Right lobe of liver (tissue), 4 donors: ENCODE measurements at regions not wholly inside any gene's neighbourhood (a gene's known extent, or its start where the extent isn't known, plus 50 kb on each side); places are given as distances from the start of the nearest gene placed in this dataset.

Source experiments
- CTCF ChIP-seq, 4 donors: fragments of 200-600 bp in 3 of 4; fragments of 450-650 bp in 1 of 4; IDR thresholded peaks; one replicate each; pipeline versions ENCODE4 v1.5.1 to v1.8.0; 2016 to 2022; ENCODE audit warnings: antibody characterized with exemption in 4 of 4, mild to moderate bottlenecking in 2 of 4
- POLR2A ChIP-seq: fragments of 450-650 bp; IDR thresholded peaks from one replicate; pipeline ENCODE4 v1.6.1; 2017; ENCODE audit warnings: antibody characterized with exemption, mild to moderate bottlenecking
- donor health status: DM: no; HTN: no; CAD: no.
- donor health status: DM: no; HTN: no; CAD: no.
- donor health status: DM: no; HTN: yes; CAD: no.

GRCh38 chr9:18331310-18331684, 142.7 kb upstream of the ADAMTSL1 start:
- TF ChIP-seq CTCF (IDR thresholded peaks at IDR 0.05) (no peak), POLR2A (no peak)
